ENCODE measurements at regions not wholly inside any gene's neighbourhood (a gene's known extent, or its start where the extent isn't known, plus 50 kb on each side); places are given as distances from the start of the nearest gene placed in this dataset.
A peak's percentile ranks its signal among the peaks of the same experiment; 100 is the strongest.

- Histone ChIP-seq H3K4me2 (ENCODE audit: control insufficient read depth, insufficient read depth) (no peak overlapping the region), H3K9ac (ENCODE audit: control insufficient read depth, insufficient read depth, low read length) (no peak overlapping the region), H3K27ac (ENCODE audit: control insufficient read depth, insufficient read depth) (no peak overlapping the region), H3K4me3 (no peak overlapping the region), H3K9me3 (replicated peaks; ENCODE audit: control insufficient read depth, insufficient read depth, low read length) (no peaks in the 10 kb centered on the region), H3K36me3 (ENCODE audit: control insufficient read depth in 2 of 2, insufficient read depth in 2 of 2, low read length in 1 of 2) (no peaks in the 10 kb centered on the region), H3K4me1 (ENCODE audit: control insufficient read depth, insufficient read depth, low read length) (no peaks in the 10 kb centered on the region), H3K27me3 (replicated peaks in 1 of 2; ENCODE audit: control insufficient read depth in 2 of 2, insufficient read depth in 2 of 2, low read length in 1 of 2) (no peaks in the 10 kb centered on the region), H4K20me1 (ENCODE audit: control insufficient read depth, insufficient read depth) (no peaks in the 10 kb centered on the region), H2AFZ (ENCODE audit: control insufficient read depth, low read depth, low read length) (no peak overlapping the region), H3K79me2 (ENCODE audit: control insufficient read depth, insufficient read depth, low read length) (no peaks in the 10 kb centered on the region)
- no peak for FAIRE-seq
- RAD21 ChIA-PET (ENCODE audit: unreplicated experiment), result interaction anchor here (1.0 to 1.5 kb wide), 2 partner anchors 10 to 15 kb away, joined by 3 read pairs; no protein-coding TSS in a partner anchor
- intact Hi-C loops (cut with micrococcal nuclease; ENCODE audit: unreplicated experiment), result no loop called here
- in situ Hi-C loops (cut with MboI), result no loop called here
- no TSS peak for BruUV-seq (replicated peaks)
- POLR2A ChIA-PET, result no interaction called here
- WGBS (ENCODE audit: insufficient coverage, insufficient replicate concordance, low lambda C conversion rate, missing lambda C conversion rate), result 0% methylated on average over 4 of the region's 4 CpGs
- TF ChIP-seq SREBF2 (IDR thresholded peaks at IDR 0.05; ENCODE audit: low read length), result no peak
- TF ChIP-seq NBN (IDR thresholded peaks at IDR 0.05), result 0 out of 2 replicates have a peak, but pooled peaks have one; percentile 25
- TF ChIP-seq SMC3 (IDR thresholded peaks at IDR 0.05; ENCODE audit: borderline replicate concordance, low read length), result no peak
- TF ChIP-seq MTA2 (IDR thresholded peaks at IDR 0.05; ENCODE audit: low read depth), result peak; percentile 64; the same call in 1 of the 2 replicates
- no peak for TF ChIP-seq ATF3 (IDR thresholded peaks at IDR 0.05; ENCODE audit: borderline replicate concordance, extremely low read depth, low read depth, low read length)
- 0 out of 2 replicates have a peak, but pooled peaks have one; percentile 57 for TF ChIP-seq IKZF1 (conservative IDR thresholded peaks at IDR 0.05)
- 0 out of 2 replicates have a peak, but pooled peaks have one; percentile 41 for TF ChIP-seq HSF1 (IDR thresholded peaks at IDR 0.05; ENCODE audit: low read depth, low read length)
- TF ChIP-seq PKNOX1 (IDR thresholded peaks at IDR 0.05), result peak; percentile 50
- 0 out of 2 replicates have a peak, but pooled peaks have one; percentile 55 for TF ChIP-seq PAX8 (IDR thresholded peaks at IDR 0.05)
- TF ChIP-seq EGR1 (IDR thresholded peaks at IDR 0.05; ENCODE audit: borderline replicate concordance in 1 of 2, low read depth in 2 of 2, low read length in 2 of 2), result no peak
- peak in 1 of 2 experiments; percentile 60; a peak in 2 of 4 replicates for TF ChIP-seq BHLHE40 (IDR thresholded peaks at IDR 0.05; ENCODE audit: borderline replicate concordance in 1 of 2, low read depth in 2 of 2, low read length in 1 of 2)
- TF ChIP-seq ZNF24 (IDR thresholded peaks at IDR 0.05), result peak; percentile 87
- peak; percentile 84 for TF ChIP-seq ATF7 (IDR thresholded peaks at IDR 0.05; ENCODE audit: low read depth)
- TF ChIP-seq MEF2B (IDR thresholded peaks at IDR 0.05; ENCODE audit: partially characterized antibody, poor library complexity, severe bottlenecking), result peak; percentile 85
- peak; percentile 78 for TF ChIP-seq DPF2 (IDR thresholded peaks at IDR 0.05)
- no peak for TF ChIP-seq FOXK2 (IDR thresholded peaks at IDR 0.05)
- TF ChIP-seq MLLT1 (IDR thresholded peaks at IDR 0.05), result no peak
- peak; percentile 64 for TF ChIP-seq NR2F1 (conservative IDR thresholded peaks at IDR 0.05)
- peak; percentile 74 for TF ChIP-seq BMI1 (IDR thresholded peaks at IDR 0.05; ENCODE audit: borderline replicate concordance)
- no peak for TF ChIP-seq ZNF274 (IDR thresholded peaks at IDR 0.05; ENCODE audit: insufficient read depth, insufficient read length)
- TF ChIP-seq USF2 (IDR thresholded peaks at IDR 0.05; ENCODE audit: borderline replicate concordance, low read depth, low read length), result no peak
- TF ChIP-seq CREB1 (IDR thresholded peaks at IDR 0.05; ENCODE audit: low read depth), result no peak
- CTCF ChIA-PET, result no interaction called here
- peak; percentile 100 for ATAC-seq
- SMC1A ChIA-PET (ENCODE audit: uncharacterized antibody, unreplicated experiment), result interaction anchor here (1.0 to 2.0 kb wide), 3 partner anchors 10 to 31 kb away, joined by 3 to 8 read pairs (median 4); no protein-coding TSS in a partner anchor
- no peak for DNase-seq (ENCODE audit: low read depth, low spot score)
Measured at GRCh38 chr3:84724877-84725276, 233.9 kb upstream of the CADM2 start.
